ENCODE measurements at regions not wholly inside any gene's neighbourhood (a gene's known extent, or its start where the extent isn't known, plus 50 kb on each side); places are given as distances from the start of the nearest gene placed in this dataset.

DNA sequence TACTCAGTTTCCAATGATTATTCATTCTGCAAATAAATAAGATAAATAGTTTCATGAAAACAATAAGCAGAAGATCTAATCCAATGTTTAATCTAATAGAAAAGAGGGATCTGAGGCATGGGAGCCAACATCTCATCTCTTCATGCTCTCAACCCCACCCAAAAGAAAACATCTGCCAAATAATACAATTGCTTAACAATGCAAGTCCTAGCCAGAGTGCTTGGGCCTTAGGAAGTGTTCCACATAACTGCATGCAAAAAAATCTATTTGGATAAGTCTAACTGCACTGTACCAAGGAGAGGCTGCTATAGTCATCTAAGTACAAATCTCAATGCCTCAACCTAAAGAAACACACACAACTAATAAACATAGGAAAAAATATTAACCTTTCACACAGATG is 606.0 kb downstream of the CDH9 start:
- TF ChIP-seq, protein P1, sequence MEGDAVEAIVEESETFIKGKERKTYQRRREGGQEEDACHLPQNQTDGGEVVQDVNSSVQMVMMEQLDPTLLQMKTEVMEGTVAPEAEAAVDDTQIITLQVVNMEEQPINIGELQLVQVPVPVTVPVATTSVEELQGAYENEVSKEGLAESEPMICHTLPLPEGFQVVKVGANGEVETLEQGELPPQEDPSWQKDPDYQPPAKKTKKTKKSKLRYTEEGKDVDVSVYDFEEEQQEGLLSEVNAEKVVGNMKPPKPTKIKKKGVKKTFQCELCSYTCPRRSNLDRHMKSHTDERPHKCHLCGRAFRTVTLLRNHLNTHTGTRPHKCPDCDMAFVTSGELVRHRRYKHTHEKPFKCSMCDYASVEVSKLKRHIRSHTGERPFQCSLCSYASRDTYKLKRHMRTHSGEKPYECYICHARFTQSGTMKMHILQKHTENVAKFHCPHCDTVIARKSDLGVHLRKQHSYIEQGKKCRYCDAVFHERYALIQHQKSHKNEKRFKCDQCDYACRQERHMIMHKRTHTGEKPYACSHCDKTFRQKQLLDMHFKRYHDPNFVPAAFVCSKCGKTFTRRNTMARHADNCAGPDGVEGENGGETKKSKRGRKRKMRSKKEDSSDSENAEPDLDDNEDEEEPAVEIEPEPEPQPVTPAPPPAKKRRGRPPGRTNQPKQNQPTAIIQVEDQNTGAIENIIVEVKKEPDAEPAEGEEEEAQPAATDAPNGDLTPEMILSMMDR (IDR thresholded peaks at IDR 0.05) = no peak
- TF ChIP-seq POLR2AphosphoS5 (IDR thresholded peaks at IDR 0.05) = no peak

Measured in gastroesophageal sphincter (tissue), 3 donors.